GM10266 (cell line): ENCODE measurements at regions not wholly inside any gene's neighbourhood (a gene's known extent, or its start where the extent isn't known, plus 50 kb on each side); places are given as distances from the start of the nearest gene placed in this dataset.

ENCODE experiments used
- DNase-seq: peaks from one replicate; pipeline ENCODE4 v3.0.0; 2012; ENCODE audit errors: extremely low spot score
- CTCF ChIP-seq: IDR thresholded peaks from 2 replicates; pipeline ENCODE4 v1.5.1; 2012; ENCODE audit warnings: mild to moderate bottlenecking, low read depth; ENCODE audit not compliant: control insufficient read depth, insufficient read depth; ENCODE audit errors: missing control alignments

GRCh38 chrX:6695717-6696116 is 160.8 kb upstream of the VCX3A start:
- no peak for DNase-seq
- TF ChIP-seq CTCF, result no peak

- TF ChIP-seq CTCF, result no peak
- no peak for DNase-seq
These were observed 160.1 kb upstream of the VCX3A start for GRCh38 chrX:6694977-6695376.

GRCh38 chrX:6694221-6694620 is 159.3 kb upstream of the VCX3A start:
- DNase-seq, result no peak
- no peak for TF ChIP-seq CTCF

GRCh38 chrX:6693051-6693450 is 158.1 kb upstream of the VCX3A start:
- no peak for DNase-seq
- no peak for TF ChIP-seq CTCF

- TF ChIP-seq CTCF, result no peak
- no peak for DNase-seq
These were observed 150.6 kb upstream of the VCX3A start for GRCh38 chrX:6685489-6685888.

GRCh38 chrX:6683353-6683752 is 148.4 kb upstream of the VCX3A start:
- no peak for TF ChIP-seq CTCF

GRCh38 chrX:6681521-6682145 is 146.7 kb upstream of the VCX3A start:
- no peak for TF ChIP-seq CTCF
- DNase-seq, result no peak

More at GRCh38 chrX:6683353-6683752, 148.4 kb upstream of the VCX3A start:
- no peak for DNase-seq
